ENCODE measurements at regions not wholly inside any gene's neighbourhood (a gene's known extent, or its start where the extent isn't known, plus 50 kb on each side); places are given as distances from the start of the nearest gene placed in this dataset.

- no peak for TF ChIP-seq CSDC2 (CRISPR knock-in tag; IDR thresholded peaks at IDR 0.05)
- TF ChIP-seq CREB5 (CRISPR knock-in tag; IDR thresholded peaks at IDR 0.05; ENCODE audit: low read depth), result no peak
- TF ChIP-seq GLIS3 (CRISPR knock-in tag; IDR thresholded peaks at IDR 0.05), result no peak
- TF ChIP-seq SNAI2 (CRISPR knock-in tag; IDR thresholded peaks at IDR 0.05), result no peak
- TF ChIP-seq ISL1 (CRISPR knock-in tag; IDR thresholded peaks at IDR 0.05), result no peak
- no peak for TF ChIP-seq BACH2 (CRISPR knock-in tag; IDR thresholded peaks at IDR 0.05; ENCODE audit: borderline replicate concordance)
- TF ChIP-seq ARNTL (CRISPR knock-in tag; IDR thresholded peaks at IDR 0.05; ENCODE audit: borderline replicate concordance, low read depth), result no peak
- TF ChIP-seq ZNF565 (CRISPR knock-in tag; conservative IDR thresholded peaks at IDR 0.05; ENCODE audit: low read depth), result no peak
These were observed 52.1 kb upstream of the PDZD8 start for GRCh38 chr10:117427356-117427755.
